SK-N-DZ (cell line): ENCODE measurements at regions not wholly inside any gene's neighbourhood (a gene's known extent, or its start where the extent isn't known, plus 50 kb on each side); places are given as distances from the start of the nearest gene placed in this dataset.

ENCODE experiments used
- DNase-seq: peaks from one replicate; pipeline ENCODE4 v3.0.0-alpha.2; 2015; ENCODE audit warnings: low spot score

GRCh38 chr1:102074874-102075273 lies 78.1 kb upstream of the OLFM3 start:
- no peak for DNase-seq

GRCh38 chr1:102071451-102071850 lies 74.7 kb upstream of the OLFM3 start:
- no peak for DNase-seq

- no peak for DNase-seq
Measured at GRCh38 chr1:102050556-102050955, 53.8 kb upstream of the OLFM3 start.

GRCh38 chr1:102047724-102048123 lies 51.0 kb upstream of the OLFM3 start:
- DNase-seq: no peak
